HG03565 (cell line): ENCODE measurements at regions not wholly inside any gene's neighbourhood (a gene's known extent, or its start where the extent isn't known, plus 50 kb on each side); places are given as distances from the start of the nearest gene placed in this dataset.
"Not testable (repeated sequence)": the region's sequence is repeated elsewhere in the genome, so short reads cannot be mapped to it uniquely, and the experiment has no call there.

Experiments used
- ATAC-seq: cut with Tn5 transposase; IDR thresholded peaks from one replicate; pipeline ENCODE4 v1.9.1; 2021; ENCODE audit warnings: mild to moderate bottlenecking, moderate library complexity; ENCODE audit not compliant: unreplicated experiment

- ATAC-seq: no peak
Measured at GRCh38 chr5:53733853-53734252, 173.4 kb downstream of the NDUFS4 start.

GRCh38 chr5:53738105-53738504 is 177.7 kb downstream of the NDUFS4 start:
- ATAC-seq: no peak

- ATAC-seq: no peak
Measured at GRCh38 chr5:53739111-53739510, 178.7 kb downstream of the NDUFS4 start.

GRCh38 chr5:53749621-53750020 is 189.2 kb downstream of the NDUFS4 start:
- ATAC-seq: no peak

DNA sequence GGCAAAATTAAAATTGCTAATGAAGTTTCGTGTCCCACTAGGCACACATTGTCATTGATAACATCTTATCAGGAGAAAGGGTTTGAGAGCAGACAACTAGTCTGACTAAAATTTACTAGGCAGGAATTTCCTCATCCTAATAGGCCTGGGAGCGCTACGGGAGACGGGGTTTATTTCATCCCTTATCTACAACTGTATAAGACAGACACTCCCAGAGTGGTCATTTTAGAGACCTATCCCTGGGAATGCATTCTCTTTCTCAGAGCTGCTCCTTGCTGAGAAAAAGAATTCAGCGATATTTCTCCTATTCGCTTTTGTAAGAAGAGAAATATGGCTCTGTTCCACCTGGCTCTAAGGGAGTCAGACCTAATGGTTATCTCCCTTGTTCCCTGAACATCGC is 191.8 kb downstream of the NDUFS4 start:
- not testable (repeated sequence) for ATAC-seq

GRCh38 chr5:53766673-53767072 is 206.2 kb downstream of the NDUFS4 start:
- no peak for ATAC-seq

DNA sequence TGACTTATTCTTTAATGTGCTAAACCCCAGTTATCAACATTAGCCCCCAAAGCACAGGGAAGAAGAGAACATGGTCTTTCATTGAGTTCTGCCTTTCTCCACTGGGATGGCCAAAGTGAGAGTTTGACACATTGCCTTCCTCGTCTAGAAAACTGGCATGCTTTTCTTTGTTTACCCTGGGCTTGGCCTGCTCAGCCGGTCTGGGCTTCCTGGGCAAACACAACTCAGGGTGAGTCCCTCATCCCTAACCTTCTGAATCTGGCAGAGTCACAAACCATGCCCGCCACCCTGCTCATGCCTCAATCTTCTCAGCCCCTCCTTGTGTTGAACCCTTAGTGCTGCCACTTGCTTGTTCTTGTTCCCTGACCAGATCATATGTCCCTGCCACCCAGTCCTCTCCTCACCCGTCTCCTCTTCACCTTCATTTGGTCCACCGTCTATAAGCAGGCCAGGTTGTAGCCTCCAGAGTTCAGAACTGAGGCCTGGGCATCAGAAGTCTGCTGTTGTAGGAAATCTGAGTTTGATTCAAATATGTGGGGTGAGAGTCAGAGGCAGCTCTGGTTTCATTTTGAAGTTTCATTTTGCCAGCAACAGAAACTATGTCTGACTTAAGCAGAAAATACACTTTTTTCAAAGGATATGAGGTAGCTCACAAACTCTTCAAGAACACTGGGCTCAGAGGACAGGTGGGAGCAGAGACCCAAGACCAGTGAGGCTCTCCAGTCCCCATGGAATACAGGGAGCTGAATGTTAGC is 217.6 kb downstream of the NDUFS4 start:
- ATAC-seq: peak; percentile 51

- peak; percentile 43 for ATAC-seq
Measured at GRCh38 chr5:53779541-53779981, 219.1 kb downstream of the NDUFS4 start.

DNA sequence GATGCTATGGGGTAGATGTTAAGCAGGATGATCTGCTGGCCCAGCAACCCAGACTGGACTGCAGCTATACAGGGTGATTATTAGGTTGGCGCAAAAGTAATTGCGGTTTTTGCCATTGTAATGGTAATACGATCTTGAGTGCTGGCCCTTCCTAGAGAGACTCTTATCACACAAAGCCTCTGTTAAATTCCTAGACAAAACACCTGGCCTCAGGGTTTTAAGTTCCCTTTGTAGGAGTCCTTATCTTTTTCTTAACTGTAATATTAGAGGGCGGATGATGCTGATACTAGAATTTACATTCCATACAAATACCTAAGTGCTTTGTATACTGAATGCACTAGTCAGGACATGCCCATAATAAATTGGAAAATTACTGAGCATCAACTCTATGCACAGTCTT is 222.2 kb downstream of the NDUFS4 start:
- no peak for ATAC-seq

DNA sequence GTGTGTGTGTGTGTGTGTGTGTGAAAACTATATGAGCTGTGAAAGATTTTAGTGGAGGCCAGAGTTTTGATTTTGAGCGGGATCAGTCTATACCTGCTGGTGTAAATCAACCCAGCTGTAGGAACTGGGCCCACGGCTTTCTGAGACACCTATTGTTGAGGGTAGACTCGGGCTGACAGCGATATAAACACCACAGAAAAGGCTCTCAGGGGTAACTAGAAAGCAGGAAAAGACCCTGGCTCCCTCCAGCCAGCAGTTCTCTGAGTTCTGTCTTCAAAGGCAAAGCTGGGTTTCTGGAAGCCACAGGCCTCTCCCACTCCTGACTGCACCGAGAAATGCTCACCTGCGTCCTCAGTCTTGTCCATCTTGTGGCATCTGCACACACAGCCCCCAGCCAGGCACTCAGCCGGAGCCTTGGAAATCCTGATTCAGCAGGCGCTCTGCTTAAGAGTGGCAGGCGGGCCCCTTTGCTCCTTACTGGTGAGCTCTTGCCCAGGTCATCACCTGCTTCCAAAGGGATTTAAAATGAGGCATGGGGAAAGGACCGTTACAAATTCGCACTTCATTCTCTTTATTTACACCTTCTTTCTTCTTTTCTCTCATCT is 223.3 kb downstream of the NDUFS4 start:
- no peak for ATAC-seq

- ATAC-seq: no peak
Measured at GRCh38 chr5:53784596-53784995, 224.2 kb downstream of the NDUFS4 start.

DNA sequence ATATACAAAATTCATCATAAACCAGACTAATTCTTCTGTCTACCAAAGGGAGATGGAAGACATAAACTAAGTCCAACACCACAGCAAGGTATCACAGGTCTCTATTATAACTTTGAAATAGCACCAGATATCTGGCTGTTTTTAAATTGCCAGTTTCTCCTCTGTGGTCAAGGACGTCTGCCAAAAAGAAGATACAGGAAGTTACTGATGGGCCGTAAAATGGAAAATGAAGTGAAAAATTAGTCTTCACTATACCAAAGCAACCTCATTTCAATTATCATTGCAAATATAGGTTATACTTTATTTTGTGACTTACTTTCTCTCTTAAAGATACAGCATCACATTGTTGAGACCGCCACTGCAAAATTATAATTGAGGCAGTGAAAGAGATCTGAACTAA is 225.5 kb downstream of the NDUFS4 start:
- no peak for ATAC-seq

DNA sequence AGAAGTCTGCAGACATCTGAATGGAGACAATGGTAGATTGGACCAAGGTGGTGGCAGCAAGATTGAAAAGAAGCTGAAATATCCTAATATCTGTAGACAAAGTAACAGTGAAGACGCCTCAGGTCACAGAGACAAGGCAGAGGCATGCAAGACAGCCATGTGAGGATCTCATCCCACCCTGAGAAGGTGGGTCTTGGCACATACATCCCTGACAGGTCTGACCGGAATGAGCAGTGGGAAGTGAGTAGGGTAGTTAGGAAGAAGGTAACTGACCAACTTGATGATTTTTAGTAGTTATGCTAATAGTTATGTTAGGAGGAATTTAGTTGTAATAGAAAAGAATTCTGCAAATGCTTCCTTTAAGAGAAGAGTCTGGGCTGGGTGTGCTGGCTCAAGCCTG is 229.6 kb downstream of the NDUFS4 start:
- ATAC-seq: no peak

GRCh38 chr5:53792338-53792737 is 231.9 kb downstream of the NDUFS4 start:
- ATAC-seq: no peak

DNA sequence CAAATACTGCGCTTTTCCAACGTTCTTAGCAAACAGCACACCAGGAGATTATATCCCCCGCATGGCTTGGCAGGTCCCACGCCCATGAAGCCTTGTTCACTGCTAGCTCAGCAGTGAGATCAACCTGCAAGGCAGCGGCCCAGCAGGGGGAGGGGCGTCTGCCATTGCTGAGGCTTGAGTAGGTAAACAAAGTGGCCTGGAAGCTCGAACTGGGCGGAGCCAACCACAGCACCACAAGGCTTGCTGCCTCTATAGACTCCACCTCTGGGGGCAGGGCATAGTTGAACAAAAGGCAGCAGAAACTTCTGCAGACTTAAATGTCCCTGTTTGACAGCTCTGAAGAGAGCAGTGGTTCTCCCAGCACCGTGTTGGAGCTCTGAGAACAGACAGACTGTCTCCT is 239.2 kb downstream of the NDUFS4 start:
- not testable (repeated sequence) for ATAC-seq

DNA sequence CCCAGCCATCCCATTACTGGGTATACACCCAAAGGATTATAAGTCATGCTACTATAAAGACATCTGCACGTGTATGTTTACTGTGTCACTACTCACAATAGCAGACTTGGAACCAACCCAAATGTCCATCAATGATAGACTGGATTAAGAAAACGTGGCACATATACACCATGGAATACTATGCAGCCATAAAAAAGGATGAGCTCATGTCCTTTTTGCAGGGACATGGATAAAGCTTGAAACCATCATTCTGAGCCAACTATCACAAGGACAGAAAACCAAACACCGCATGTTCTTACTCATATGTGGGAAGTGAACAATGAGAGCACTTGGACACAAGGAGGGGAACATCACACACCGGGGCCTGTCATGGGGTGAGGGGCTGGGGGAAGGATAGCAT is 248.0 kb downstream of the NDUFS4 start:
- ATAC-seq: not testable (repeated sequence)

DNA sequence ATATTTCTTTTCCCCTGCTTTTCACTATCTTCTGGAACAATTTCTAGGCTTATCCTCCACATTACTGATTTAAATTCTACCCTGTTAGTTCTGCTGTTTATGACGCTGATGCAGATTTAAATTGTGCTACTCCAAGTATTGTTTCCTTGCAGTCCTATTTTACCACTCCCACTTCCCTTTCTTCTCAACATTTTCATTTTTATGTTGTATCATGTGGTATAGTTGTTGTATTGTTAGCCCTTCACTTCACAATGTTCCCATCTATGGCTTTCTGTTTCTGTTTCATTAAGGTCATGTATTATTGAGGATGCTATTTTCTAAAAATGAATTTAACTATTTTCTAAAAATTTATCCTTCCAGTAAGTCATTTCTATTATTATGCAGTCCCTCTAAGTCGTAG is 254.4 kb downstream of the NDUFS4 start:
- no peak for ATAC-seq

- ATAC-seq: no peak
Measured at GRCh38 chr5:53815471-53815870, 255.0 kb downstream of the NDUFS4 start.

- no peak for ATAC-seq
Measured at GRCh38 chr5:53817183-53817582, 256.7 kb downstream of the NDUFS4 start.

DNA sequence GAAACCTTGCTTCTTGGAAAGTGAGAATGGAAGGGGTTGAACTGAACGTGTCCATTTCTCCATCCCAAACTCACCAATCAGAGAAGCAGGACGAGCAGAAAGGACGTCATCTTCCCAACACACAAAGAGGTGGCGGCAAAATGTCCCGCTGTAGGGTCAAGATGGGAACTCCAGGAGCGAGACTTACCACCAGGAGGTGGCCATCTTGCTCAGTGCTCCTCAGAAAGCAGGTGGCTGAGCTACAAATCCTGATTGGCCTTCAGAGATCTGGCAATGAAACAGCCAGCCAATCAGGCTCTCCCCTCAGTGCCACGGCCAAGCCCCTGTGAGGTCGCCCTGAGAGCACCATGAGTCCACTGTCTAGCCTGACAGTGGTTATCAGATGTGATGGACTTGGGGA is 259.0 kb downstream of the NDUFS4 start:
- ATAC-seq: no peak

DNA sequence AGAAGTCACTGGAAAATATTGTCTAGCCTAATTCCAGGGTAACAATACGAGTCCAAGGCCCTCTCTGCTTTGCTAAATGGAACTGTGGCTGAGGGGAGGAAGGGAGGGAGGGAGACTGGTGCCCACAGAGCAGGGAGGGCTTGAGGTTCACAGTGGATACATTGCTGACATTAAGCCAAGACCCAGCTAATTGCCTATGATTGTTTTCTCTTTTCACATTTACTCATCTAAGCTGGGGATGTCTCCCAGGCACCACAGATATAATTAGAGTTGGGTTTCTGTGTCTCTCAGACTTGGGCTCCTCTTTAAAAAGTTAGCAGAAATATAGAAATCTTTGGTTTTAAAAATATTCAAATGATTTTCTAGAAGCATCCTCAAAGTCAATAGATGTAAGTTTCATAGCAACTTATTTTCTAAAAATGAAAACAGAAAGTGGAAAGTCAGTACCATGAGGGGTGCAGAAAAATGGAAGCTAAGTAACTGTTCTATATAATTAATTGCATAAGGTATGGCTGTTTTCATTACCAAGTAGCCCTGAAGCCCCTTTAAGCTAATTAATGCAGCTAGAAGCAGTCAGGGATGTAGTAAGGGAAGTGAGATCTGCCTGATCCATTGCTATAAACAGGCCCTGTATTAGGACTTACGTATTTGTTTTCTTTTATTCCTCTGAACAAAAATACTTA is 259.8 kb downstream of the NDUFS4 start:
- ATAC-seq: peak; percentile 41

DNA sequence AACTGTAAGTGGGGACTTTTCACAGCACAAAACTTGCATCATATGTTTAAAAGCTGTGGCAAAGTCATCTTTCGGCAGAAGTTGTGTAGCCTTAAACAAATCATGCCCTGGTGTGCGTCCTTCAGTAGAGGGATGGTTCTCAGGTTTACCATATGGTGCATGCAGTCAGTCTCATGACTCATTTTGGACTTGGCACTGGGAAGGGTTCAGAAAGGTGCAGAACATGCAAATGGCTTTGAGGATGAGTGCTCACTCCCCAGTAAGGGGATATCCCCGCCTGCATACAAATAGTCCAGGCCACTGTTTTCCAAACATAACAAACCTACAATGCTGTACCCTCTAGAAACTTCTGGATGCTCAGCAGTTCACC is 260.3 kb downstream of the NDUFS4 start:
- peak; percentile 95 for ATAC-seq
